Muscle layer of colon (tissue), 2 donors: ENCODE measurements at regions not wholly inside any gene's neighbourhood (a gene's known extent, or its start where the extent isn't known, plus 50 kb on each side); places are given as distances from the start of the nearest gene placed in this dataset.

Experiments
- H3K27ac ChIP-seq: one replicate; pipeline ENCODE4 v1.7.0; 2013; ENCODE audit warnings: low read depth, mild to moderate bottlenecking, low read length, moderate library complexity
- H3K27me3 ChIP-seq, 2 donors: one replicate each; pipeline ENCODE4 v1.7.0; 2013; ENCODE audit warnings: low read length in 2 of 2, mild to moderate bottlenecking in 2 of 2; ENCODE audit not compliant: insufficient read depth in 2 of 2, control insufficient read depth in 1 of 2
- H3K36me3 ChIP-seq: one replicate; pipeline ENCODE4 v1.7.0; 2013; ENCODE audit warnings: mild to moderate bottlenecking, low read length; ENCODE audit not compliant: insufficient read depth
- H3K4me1 ChIP-seq: one replicate; pipeline ENCODE4 v1.7.0; 2013; ENCODE audit warnings: mild to moderate bottlenecking, low read length; ENCODE audit not compliant: insufficient read depth
- H3K4me3 ChIP-seq, 2 donors: one replicate each; pipeline ENCODE4 v1.7.0; 2013; ENCODE audit warnings: low read length in 2 of 2, low read depth in 1 of 2, mild to moderate bottlenecking in 1 of 2, moderate library complexity in 1 of 2
- H3K9ac ChIP-seq: one replicate; pipeline ENCODE4 v1.7.0; 2013; ENCODE audit warnings: low read length
- H3K9me3 ChIP-seq: one replicate; pipeline ENCODE4 v1.7.0; 2013; ENCODE audit warnings: mild to moderate bottlenecking, low read length
- donor health status: abdominal sarcoma.
- donor health status: Adenocarcinoma of cecum.

DNA sequence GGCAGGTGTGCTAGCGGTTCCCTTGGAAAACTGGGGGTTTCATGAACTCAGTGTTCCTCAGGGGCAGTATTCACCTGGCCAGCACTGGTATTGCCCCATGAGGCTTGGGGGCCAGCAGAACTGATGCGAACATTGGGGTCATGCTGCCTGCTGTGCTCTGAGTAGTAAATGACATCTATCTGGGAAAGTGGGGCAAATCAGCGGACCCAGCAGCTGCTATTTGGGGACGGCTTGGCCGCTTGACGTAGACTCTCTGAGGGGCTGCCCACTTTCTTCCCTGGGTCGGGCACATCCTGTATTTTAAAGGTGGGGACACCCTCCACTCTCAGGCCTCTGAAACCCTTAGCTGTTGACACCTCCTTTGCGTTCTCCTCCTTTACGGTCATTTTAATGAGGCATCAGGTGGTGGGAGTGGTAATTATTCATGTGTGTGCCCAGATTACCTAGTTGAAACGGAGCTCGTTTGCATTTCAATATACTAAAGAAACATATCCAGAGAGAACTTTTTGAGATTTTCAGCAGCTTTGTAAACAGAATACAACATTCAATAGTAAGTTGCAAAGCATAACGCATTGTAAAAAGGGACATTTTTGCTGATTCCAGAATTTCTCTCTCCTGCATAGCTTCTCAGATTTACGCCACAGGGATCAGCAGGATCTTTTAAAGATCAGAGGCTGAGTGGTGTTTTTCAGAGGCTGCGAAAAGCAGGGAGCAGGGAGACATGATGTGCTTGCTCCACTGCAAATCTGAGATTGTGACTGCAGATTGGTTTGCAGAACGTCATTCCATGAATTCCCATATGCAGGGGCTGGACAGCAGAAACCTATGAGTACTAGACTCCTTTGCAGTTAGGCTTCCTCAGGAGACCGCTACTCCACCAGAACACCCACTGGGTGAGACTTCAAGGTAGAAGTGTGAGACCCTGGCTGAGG, 56.8 kb upstream of the ZFR start:
- Histone ChIP-seq H3K4me3 (no peak overlapping the region), H3K9ac (no peak overlapping the region), H3K27ac (no peak overlapping the region), H3K9me3 (no peaks in the 10 kb centered on the region), H3K27me3 (no peaks in the 10 kb centered on the region), H3K4me1 (peaks cover 24% of the 10 kb centered on the region), H3K36me3 (no peaks in the 10 kb centered on the region)

DNA sequence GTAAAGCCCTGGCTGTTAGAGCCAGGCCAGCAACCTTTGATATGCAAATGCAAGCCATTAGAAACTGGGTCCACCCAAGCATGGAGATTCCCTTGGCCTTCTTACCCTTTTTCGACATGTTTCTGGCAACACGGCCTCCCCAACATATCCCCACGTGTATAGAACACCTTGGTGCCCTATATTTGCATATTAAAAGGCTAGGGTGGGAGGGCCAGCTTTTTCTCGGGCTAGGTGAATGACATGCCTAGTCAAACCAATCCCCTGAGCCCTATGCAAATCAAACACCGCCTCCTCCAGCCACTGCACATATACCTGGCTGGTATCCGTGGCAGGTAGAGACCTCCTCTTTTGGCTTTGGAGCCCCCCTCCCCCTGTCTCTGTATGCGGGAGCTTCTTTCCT, 55.6 kb upstream of the ZFR start:
- Histone ChIP-seq H3K36me3 (no peaks in the 10 kb centered on the region), H3K9ac (no peak overlapping the region), H3K4me1 (peaks cover 12% of the 10 kb centered on the region), H3K9me3 (no peaks in the 10 kb centered on the region), H3K27ac (no peak overlapping the region), H3K4me3 (no peak overlapping the region), H3K27me3 (no peaks in the 10 kb centered on the region)

GRCh38 chr5:32499261-32499660, 54.7 kb upstream of the ZFR start:
- Histone ChIP-seq H3K9ac (no peak overlapping the region), H3K4me3 (no peak overlapping the region)

DNA sequence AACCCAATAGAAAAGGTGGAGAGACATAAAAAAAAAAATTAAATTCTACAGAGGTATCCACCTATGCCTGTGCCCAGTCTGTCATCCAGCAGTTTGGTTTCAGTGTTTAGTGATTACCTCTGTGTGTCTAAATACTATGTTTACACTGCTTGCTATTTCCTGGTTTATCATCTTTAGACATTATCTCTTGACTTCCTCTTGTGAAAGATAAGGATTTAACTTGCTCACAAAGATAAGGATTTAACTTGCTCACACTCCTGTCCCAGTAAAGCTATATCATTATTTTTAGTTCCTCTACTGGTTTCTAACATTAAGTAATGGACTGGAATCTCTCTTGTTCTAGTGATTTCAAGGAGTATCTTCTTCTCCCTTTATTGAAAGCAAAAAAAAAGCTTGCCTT, 53.9 kb upstream of the ZFR start:
- no peak overlapping the region for H3K4me3 ChIP-seq
- no peaks in the 10 kb centered on the region for H3K27me3 ChIP-seq
- H3K9me3 ChIP-seq: no peaks in the 10 kb centered on the region

More at GRCh38 chr5:32499261-32499660, 54.7 kb upstream of the ZFR start:
- Histone ChIP-seq H3K36me3 (no peaks in the 10 kb centered on the region), H3K9me3 (no peaks in the 10 kb centered on the region), H3K4me1 (peaks cover 3% of the 10 kb centered on the region), H3K27ac (no peak overlapping the region), H3K27me3 (no peaks in the 10 kb centered on the region)

GRCh38 chr5:32496104-32496503, 51.6 kb upstream of the ZFR start:
- no peaks in the 10 kb centered on the region for H3K36me3 ChIP-seq

More for the DNA sequence above, 53.9 kb upstream of the ZFR start:
- Histone ChIP-seq H3K36me3 (no peaks in the 10 kb centered on the region), H3K27ac (no peak overlapping the region), H3K4me1 (no peaks in the 10 kb centered on the region), H3K9ac (no peak overlapping the region)

GRCh38 chr5:32494827-32495226, 50.3 kb upstream of the ZFR start:
- H3K36me3 ChIP-seq: no peaks in the 10 kb centered on the region
- no peak overlapping the region for H3K4me3 ChIP-seq
- no peaks in the 10 kb centered on the region for H3K27me3 ChIP-seq
- no peak overlapping the region for H3K27ac ChIP-seq
- no peaks in the 10 kb centered on the region for H3K4me1 ChIP-seq
- H3K9me3 ChIP-seq: no peaks in the 10 kb centered on the region
- no peak overlapping the region for H3K9ac ChIP-seq

More at GRCh38 chr5:32496104-32496503, 51.6 kb upstream of the ZFR start:
- H3K27me3 ChIP-seq: no peaks in the 10 kb centered on the region
- H3K4me3 ChIP-seq: no peak overlapping the region
- H3K9me3 ChIP-seq: no peaks in the 10 kb centered on the region
- no peaks in the 10 kb centered on the region for H3K4me1 ChIP-seq
- H3K27ac ChIP-seq: no peak overlapping the region
- no peak overlapping the region for H3K9ac ChIP-seq
